KMS-11 (cell line): ENCODE measurements at regions not wholly inside any gene's neighbourhood (a gene's known extent, or its start where the extent isn't known, plus 50 kb on each side); places are given as distances from the start of the nearest gene placed in this dataset.

Experiments
- H2AFZ ChIP-seq: fragments of 200-600 bp; sonication (generic); 2 replicates; pipeline ENCODE4 v1.6.1; 2016; ENCODE audit warnings: antibody characterized with exemption, mixed run types, low read depth
- H3K27ac ChIP-seq: fragments of 200-600 bp; sonication (generic); 2 replicates; pipeline ENCODE4 v1.6.1; 2016; ENCODE audit warnings: mild to moderate bottlenecking, mixed run types
- H3K27me3 ChIP-seq: fragments of 200-600 bp; sonication (generic); 2 replicates; pipeline ENCODE4 v1.6.1; 2017; ENCODE audit warnings: mild to moderate bottlenecking, low read depth, mixed run types, moderate library complexity; ENCODE audit not compliant: insufficient read depth
- H3K36me3 ChIP-seq: fragments of 200-600 bp; sonication (generic); 2 replicates; pipeline ENCODE4 v1.6.1; 2017; ENCODE audit warnings: mild to moderate bottlenecking, mixed run types; ENCODE audit not compliant: insufficient read depth
- H3K4me1 ChIP-seq: fragments of 200-600 bp; sonication (generic); 2 replicates; pipeline ENCODE4 v1.6.1; 2016; ENCODE audit warnings: mild to moderate bottlenecking, low read depth, mixed run types; ENCODE audit not compliant: poor library complexity, severe bottlenecking
- H3K4me2 ChIP-seq: fragments of 200-600 bp; sonication (generic); 2 replicates; pipeline ENCODE4 v1.7.0; 2016; ENCODE audit warnings: mild to moderate bottlenecking, mixed run types
- H3K4me3 ChIP-seq: fragments of 200-600 bp; sonication (generic); IDR thresholded peaks from 2 replicates; pipeline ENCODE4 v1.6.1; 2017; ENCODE audit warnings: low read depth, low read length, mixed read lengths; ENCODE audit not compliant: insufficient read depth
- H3K79me2 ChIP-seq: fragments of 200-600 bp; sonication (generic); 2 replicates; pipeline ENCODE4 v1.6.1; 2016; ENCODE audit warnings: low read depth, mixed run types; ENCODE audit not compliant: insufficient read depth
- H3K9ac ChIP-seq: fragments of 200-600 bp; sonication (generic); 2 replicates; pipeline ENCODE4 v1.6.1; 2016; ENCODE audit warnings: mild to moderate bottlenecking, mixed run types
- H4K20me1 ChIP-seq: fragments of 200-600 bp; sonication (generic); 2 replicates; pipeline ENCODE4 v1.6.1; 2016; ENCODE audit warnings: mild to moderate bottlenecking, mixed run types; ENCODE audit not compliant: insufficient read depth
- TF ChIP-seq, protein P1 (sequence below): fragments of 200-600 bp; sonication (generic); conservative IDR thresholded peaks from 2 replicates; pipeline ENCODE4 v1.6.1; 2017; ENCODE audit warnings: low read depth, mild to moderate bottlenecking, antibody characterized with exemption, low read length, moderate library complexity, mixed read lengths

DNA sequence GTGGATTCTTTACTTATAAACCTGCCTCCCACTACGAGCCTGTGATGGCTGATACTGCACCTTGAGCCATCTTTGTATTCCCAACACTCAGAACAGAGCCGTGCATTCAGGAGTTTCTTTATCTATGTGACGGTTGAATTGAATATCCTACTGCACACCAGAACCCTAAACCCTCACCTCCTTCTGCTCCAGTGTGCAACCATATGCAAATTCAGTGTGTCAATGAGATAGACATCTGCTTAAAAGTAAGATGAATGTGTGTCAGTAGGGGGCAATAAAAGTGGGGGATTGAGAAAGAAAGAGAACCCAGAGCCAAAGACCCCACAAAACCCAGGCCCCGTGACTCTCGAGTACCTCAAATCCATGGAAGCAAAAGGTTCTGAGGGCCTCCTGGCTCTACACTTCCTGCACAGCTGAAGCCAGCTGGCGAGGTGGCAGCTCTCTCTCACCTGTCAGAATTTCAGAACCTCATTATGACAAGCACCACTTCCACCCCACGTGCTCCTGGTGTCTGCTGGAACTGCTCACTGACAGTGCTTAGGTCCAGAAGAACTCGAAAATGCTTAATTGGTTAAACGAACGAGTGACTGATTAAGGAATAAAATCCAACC is 143.3 kb upstream of the GPR26 start:
- H4K20me1 ChIP-seq = no peaks in the 10 kb centered on the region
- no peak overlapping the region for H3K4me3 ChIP-seq
- H3K4me2 ChIP-seq = no peak overlapping the region
- H3K4me1 ChIP-seq = peaks cover 4% of the 10 kb centered on the region
- H3K79me2 ChIP-seq = no peaks in the 10 kb centered on the region
- H2AFZ ChIP-seq = no peak overlapping the region
- no peak overlapping the region for H3K9ac ChIP-seq
- TF ChIP-seq, protein P1, sequence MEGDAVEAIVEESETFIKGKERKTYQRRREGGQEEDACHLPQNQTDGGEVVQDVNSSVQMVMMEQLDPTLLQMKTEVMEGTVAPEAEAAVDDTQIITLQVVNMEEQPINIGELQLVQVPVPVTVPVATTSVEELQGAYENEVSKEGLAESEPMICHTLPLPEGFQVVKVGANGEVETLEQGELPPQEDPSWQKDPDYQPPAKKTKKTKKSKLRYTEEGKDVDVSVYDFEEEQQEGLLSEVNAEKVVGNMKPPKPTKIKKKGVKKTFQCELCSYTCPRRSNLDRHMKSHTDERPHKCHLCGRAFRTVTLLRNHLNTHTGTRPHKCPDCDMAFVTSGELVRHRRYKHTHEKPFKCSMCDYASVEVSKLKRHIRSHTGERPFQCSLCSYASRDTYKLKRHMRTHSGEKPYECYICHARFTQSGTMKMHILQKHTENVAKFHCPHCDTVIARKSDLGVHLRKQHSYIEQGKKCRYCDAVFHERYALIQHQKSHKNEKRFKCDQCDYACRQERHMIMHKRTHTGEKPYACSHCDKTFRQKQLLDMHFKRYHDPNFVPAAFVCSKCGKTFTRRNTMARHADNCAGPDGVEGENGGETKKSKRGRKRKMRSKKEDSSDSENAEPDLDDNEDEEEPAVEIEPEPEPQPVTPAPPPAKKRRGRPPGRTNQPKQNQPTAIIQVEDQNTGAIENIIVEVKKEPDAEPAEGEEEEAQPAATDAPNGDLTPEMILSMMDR = no peak
- H3K27me3 ChIP-seq = no peaks in the 10 kb centered on the region
- H3K27ac ChIP-seq = no peak overlapping the region
- H3K36me3 ChIP-seq = no peaks in the 10 kb centered on the region

DNA sequence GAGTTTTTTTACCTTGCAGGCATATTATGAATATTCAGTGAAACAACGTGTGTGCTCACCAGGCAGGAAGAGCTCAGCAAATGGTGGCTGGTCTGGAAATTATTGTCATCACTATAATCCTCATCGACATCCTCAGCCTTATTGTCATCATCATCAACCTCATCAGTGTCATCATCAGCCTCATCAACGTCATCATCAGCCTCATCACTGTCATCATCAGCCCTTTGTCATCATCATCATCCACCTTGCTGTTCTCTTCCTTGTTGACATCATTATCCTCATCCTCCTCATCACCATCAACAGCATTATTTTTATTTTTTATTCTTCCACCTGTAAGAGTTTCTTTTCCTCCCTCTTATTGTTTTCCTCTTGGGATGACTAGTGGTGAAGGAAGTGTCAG is 142.3 kb upstream of the GPR26 start:
- H2AFZ ChIP-seq = no peak overlapping the region

DNA sequence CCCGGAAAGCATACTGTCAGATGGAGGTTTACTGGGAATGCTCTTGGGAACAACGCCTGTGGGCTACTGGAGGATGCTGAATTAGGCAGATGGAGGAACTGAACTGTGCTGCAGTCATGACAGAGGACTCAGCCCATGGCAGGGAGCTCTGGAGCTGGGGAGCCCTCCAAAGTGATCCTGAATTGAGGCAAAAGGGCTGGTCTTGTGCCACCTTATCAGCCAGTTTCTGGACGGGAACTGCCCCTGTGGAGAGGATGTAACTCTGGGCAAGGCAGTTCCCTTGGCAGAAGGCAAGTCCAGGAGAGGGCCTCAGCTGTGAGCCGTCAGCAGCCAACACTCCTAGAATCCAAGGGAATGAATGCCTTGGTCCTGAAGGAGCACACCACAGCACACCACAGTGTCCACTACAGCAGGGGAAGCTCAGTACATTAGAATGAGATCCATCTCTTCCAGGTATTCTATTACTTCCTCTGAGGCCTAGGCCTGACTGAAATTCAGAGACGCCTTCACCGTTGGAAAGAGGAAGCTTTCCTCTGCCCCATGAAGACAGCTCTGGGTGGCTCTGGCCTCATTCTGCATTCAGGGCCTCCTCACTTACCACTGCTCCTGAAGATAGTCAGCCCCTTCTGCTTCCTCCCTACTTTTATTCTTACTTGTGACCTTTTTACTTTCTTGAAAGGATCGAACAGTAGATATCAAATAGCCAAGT is 139.6 kb upstream of the GPR26 start:
- Histone ChIP-seq H3K36me3 (no peaks in the 10 kb centered on the region), H3K27ac (no peak overlapping the region), H3K27me3 (no peaks in the 10 kb centered on the region), H3K4me1 (peaks cover 4% of the 10 kb centered on the region), H3K4me2 (no peak overlapping the region), H3K79me2 (no peaks in the 10 kb centered on the region), H3K4me3 (no peak overlapping the region), H4K20me1 (no peaks in the 10 kb centered on the region), H3K9ac (no peak overlapping the region), H2AFZ (no peak overlapping the region)
- TF ChIP-seq, protein P1 = no peak

More for the DNA sequence above, 142.3 kb upstream of the GPR26 start:
- Histone ChIP-seq H3K9ac (no peak overlapping the region), H4K20me1 (no peaks in the 10 kb centered on the region), H3K4me1 (peaks cover 4% of the 10 kb centered on the region), H3K4me3 (no peak overlapping the region), H3K4me2 (no peak overlapping the region), H3K27me3 (no peaks in the 10 kb centered on the region), H3K27ac (no peak overlapping the region), H3K36me3 (no peaks in the 10 kb centered on the region), H3K79me2 (no peaks in the 10 kb centered on the region)
- TF ChIP-seq, protein P1 = no peak

DNA sequence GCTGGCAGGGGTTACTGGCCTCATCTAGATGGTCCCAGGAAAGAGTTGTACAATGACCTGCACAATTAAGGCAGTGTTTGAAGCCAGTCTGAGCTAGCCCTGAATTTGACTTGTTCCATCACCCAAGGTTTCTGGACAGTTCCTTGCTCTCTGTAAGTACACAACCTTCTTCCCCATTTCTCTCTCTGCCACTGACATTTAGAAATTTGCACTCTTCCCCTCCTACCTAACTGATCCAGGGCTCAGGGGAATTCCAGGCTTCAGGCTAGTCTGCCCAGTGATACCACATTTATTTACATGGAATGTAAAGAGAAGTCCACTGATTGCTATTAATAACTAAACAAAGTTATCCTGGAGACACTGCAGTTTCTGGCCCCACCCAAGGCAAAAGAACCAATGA is 139.0 kb upstream of the GPR26 start:
- H4K20me1 ChIP-seq = no peaks in the 10 kb centered on the region
- no peak overlapping the region for H3K27ac ChIP-seq
- H3K4me3 ChIP-seq = no peak overlapping the region
- H3K36me3 ChIP-seq = no peaks in the 10 kb centered on the region
- H3K4me2 ChIP-seq = no peak overlapping the region
- TF ChIP-seq, protein P1 = no peak
- H2AFZ ChIP-seq = no peak overlapping the region
- no peaks in the 10 kb centered on the region for H3K27me3 ChIP-seq
- no peak overlapping the region for H3K9ac ChIP-seq
- peaks cover 4% of the 10 kb centered on the region for H3K4me1 ChIP-seq
- no peaks in the 10 kb centered on the region for H3K79me2 ChIP-seq
